Endothelial cell of umbilical vein (primary cell): ENCODE measurements at regions not wholly inside any gene's neighbourhood (a gene's known extent, or its start where the extent isn't known, plus 50 kb on each side); places are given as distances from the start of the nearest gene placed in this dataset.

ENCODE experiments used
- EZH2 ChIP-seq: IDR thresholded peaks from 2 replicates; pipeline ENCODE4 v1.6.1; 2012; ENCODE audit warnings: borderline replicate concordance, low read depth, mild to moderate bottlenecking, moderate library complexity, low read length, inconsistent platforms; ENCODE audit not compliant: severe bottlenecking
- MYC ChIP-seq: IDR thresholded peaks from one replicate; pipeline ENCODE4 v1.6.1; 2011; ENCODE audit warnings: mild to moderate bottlenecking, low read depth, low read length
- POLR2A ChIP-seq: IDR thresholded peaks from 2 replicates; pipeline ENCODE4 v1.6.1; 2012; ENCODE audit warnings: low read depth, mild to moderate bottlenecking, control low read depth, low read length
- TF ChIP-seq, protein P1 (sequence below), 2 donors: IDR thresholded peaks; 1 replicate in 1 of 2; 2 replicates in 1 of 2; pipeline ENCODE4 v1.5.1; 2011; ENCODE audit warnings: low read length in 2 of 2, mild to moderate bottlenecking in 2 of 2, moderate library complexity in 2 of 2, control low read depth in 1 of 2, inconsistent platforms in 1 of 2, low read depth in 1 of 2; ENCODE audit not compliant: insufficient read depth in 1 of 2; ENCODE audit errors: extremely low read depth in 1 of 2

DNA sequence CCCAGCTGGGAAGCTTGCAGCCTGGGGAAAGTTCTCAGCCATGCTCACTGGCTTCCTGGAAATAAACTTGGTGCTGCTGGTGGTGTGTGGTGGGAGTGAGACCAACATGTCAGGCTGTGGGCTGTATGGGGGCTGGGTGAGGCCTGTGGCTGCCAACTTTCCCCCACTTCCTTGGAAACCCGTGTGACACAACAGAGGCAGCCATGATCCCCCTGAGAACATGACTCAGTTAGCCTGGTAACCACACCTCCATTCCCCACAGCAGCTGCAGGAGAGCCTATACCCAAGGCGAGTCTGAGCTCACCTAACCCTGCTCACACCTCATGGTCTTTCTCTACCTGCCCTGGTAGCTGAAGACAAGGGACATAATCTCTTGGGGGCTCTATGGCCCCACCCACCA, 72.7 kb upstream of the RGMB start:
- TF ChIP-seq POLR2A (no peak), MYC (no peak), EZH2 (no peak)
- TF ChIP-seq, protein P1, sequence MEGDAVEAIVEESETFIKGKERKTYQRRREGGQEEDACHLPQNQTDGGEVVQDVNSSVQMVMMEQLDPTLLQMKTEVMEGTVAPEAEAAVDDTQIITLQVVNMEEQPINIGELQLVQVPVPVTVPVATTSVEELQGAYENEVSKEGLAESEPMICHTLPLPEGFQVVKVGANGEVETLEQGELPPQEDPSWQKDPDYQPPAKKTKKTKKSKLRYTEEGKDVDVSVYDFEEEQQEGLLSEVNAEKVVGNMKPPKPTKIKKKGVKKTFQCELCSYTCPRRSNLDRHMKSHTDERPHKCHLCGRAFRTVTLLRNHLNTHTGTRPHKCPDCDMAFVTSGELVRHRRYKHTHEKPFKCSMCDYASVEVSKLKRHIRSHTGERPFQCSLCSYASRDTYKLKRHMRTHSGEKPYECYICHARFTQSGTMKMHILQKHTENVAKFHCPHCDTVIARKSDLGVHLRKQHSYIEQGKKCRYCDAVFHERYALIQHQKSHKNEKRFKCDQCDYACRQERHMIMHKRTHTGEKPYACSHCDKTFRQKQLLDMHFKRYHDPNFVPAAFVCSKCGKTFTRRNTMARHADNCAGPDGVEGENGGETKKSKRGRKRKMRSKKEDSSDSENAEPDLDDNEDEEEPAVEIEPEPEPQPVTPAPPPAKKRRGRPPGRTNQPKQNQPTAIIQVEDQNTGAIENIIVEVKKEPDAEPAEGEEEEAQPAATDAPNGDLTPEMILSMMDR (IDR thresholded peaks at IDR 0.05; ENCODE audit: extremely low read depth in 1 of 2, insufficient read depth in 1 of 2, low read depth in 1 of 2, low read length in 2 of 2) = no peak
